GM21723 (cell line): ENCODE measurements at regions not wholly inside any gene's neighbourhood (a gene's known extent, or its start where the extent isn't known, plus 50 kb on each side); places are given as distances from the start of the nearest gene placed in this dataset.
"Not testable (repeated sequence)": the region's sequence is repeated elsewhere in the genome, so short reads cannot be mapped to it uniquely, and the experiment has no call there.

Experiments
- ATAC-seq: cut with Tn5 transposase; IDR thresholded peaks from one replicate; pipeline ENCODE4 v1.9.1; 2021; ENCODE audit warnings: mild to moderate bottlenecking, moderate library complexity; ENCODE audit not compliant: unreplicated experiment

- not testable (repeated sequence) for ATAC-seq
Observed at GRCh38 chrX:23458957-23459356, 124.3 kb downstream of the PTCHD1 start.

GRCh38 chrX:23465105-23465791, 130.6 kb downstream of the PTCHD1 start:
- no peak for ATAC-seq

- ATAC-seq, result no peak
Observed at GRCh38 chrX:23465985-23466384, 131.3 kb downstream of the PTCHD1 start.

GRCh38 chrX:23478056-23478455, 143.4 kb downstream of the PTCHD1 start:
- ATAC-seq, result no peak

GRCh38 chrX:23478561-23478960, 143.9 kb downstream of the PTCHD1 start:
- ATAC-seq, result no peak

GRCh38 chrX:23482561-23482960, 147.9 kb downstream of the PTCHD1 start:
- ATAC-seq, result no peak

GRCh38 chrX:23483396-23483795, 148.7 kb downstream of the PTCHD1 start:
- no peak for ATAC-seq

GRCh38 chrX:23493941-23494374, 159.3 kb downstream of the PTCHD1 start:
- no peak for ATAC-seq

- ATAC-seq, result no peak
Observed at GRCh38 chrX:23494741-23495140, 160.1 kb downstream of the PTCHD1 start.

- no peak for ATAC-seq
Observed at GRCh38 chrX:23497919-23498318, 163.3 kb downstream of the PTCHD1 start.

GRCh38 chrX:23501974-23502373, 165.3 kb upstream of the PRDX4 start:
- no peak for ATAC-seq

GRCh38 chrX:23503835-23504539, 163.3 kb upstream of the PRDX4 start:
- ATAC-seq, result no peak

- ATAC-seq, result no peak
Observed at GRCh38 chrX:23504540-23504884, 162.8 kb upstream of the PRDX4 start.

GRCh38 chrX:23504895-23505294, 162.4 kb upstream of the PRDX4 start:
- no peak for ATAC-seq

- ATAC-seq, result no peak
Observed at GRCh38 chrX:23505531-23506303, 161.6 kb upstream of the PRDX4 start.

- ATAC-seq, result no peak
Observed at GRCh38 chrX:23509256-23509655, 158.0 kb upstream of the PRDX4 start.

GRCh38 chrX:23511793-23512192, 155.5 kb upstream of the PRDX4 start:
- no peak for ATAC-seq

GRCh38 chrX:23513121-23513520, 154.2 kb upstream of the PRDX4 start:
- ATAC-seq, result no peak

GRCh38 chrX:23514082-23514481, 153.2 kb upstream of the PRDX4 start:
- no peak for ATAC-seq

- ATAC-seq, result no peak
Observed at GRCh38 chrX:23515028-23515427, 152.3 kb upstream of the PRDX4 start.

GRCh38 chrX:23523026-23523657, 144.2 kb upstream of the PRDX4 start:
- not testable (repeated sequence) for ATAC-seq
